ENCODE measurements at regions not wholly inside any gene's neighbourhood (a gene's known extent, or its start where the extent isn't known, plus 50 kb on each side); places are given as distances from the start of the nearest gene placed in this dataset.

DNA sequence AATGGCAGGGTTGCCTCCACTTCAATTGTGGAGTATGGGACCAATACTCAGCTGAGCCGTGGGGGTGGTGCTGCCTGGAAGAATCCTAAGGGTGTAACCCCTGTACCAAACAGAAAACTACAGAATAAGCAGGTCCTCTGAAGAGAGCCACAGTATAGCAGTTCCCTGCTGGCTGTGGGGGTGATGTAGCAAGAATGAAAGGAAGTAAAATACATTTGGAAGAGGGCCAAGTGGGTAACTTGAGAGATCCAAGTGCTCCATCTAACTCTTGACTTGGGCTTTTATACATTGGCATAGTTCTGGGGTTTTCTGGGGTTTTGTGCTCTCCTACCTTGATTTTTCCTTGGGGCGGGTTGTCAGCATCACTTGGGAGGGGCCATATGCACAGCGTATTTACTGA, 341.4 kb downstream of the OTOL1 start:
- H3K27ac Mint-ChIP-seq = no peak overlapping the region
- Histone ChIP-seq H3K79me2 (ENCODE audit: insufficient read depth, low read length) (no peaks in the 10 kb centered on the region), H2AFZ (ENCODE audit: insufficient read depth, low read depth, low read length, poor library complexity, severe bottlenecking) (no peak overlapping the region), H3K4me1 (ENCODE audit: control insufficient read depth in 1 of 2, insufficient read depth in 2 of 2, low read length in 2 of 2) (no peaks in the 10 kb centered on the region), H3K27ac (ENCODE audit: low read depth in 1 of 2, low read length in 2 of 2) (no peak overlapping the region), H4K20me1 (ENCODE audit: insufficient read depth, low read length) (no peaks in the 10 kb centered on the region), H3K27me3 (ENCODE audit: control insufficient read depth in 2 of 2, insufficient read depth in 2 of 2, low read length in 2 of 2) (no peaks in the 10 kb centered on the region), H3K36me3 (replicated peaks in 1 of 2; ENCODE audit: control insufficient read depth in 1 of 2, insufficient read depth in 2 of 2, low read length in 2 of 2) (no peaks in the 10 kb centered on the region), H3K4me2 (replicated peaks; ENCODE audit: extremely low read depth, low read length, poor library complexity, severe bottlenecking) (no peak overlapping the region), H3K9ac (ENCODE audit: insufficient read depth, low read length, poor library complexity, severe bottlenecking) (no peak overlapping the region), H3K4me3 (replicated peaks in 1 of 3; ENCODE audit: low read depth in 2 of 3, low read length in 3 of 3) (no peak overlapping the region), H3K9me3 (replicated peaks in 1 of 2; ENCODE audit: control insufficient read depth in 1 of 2, insufficient read depth in 1 of 2, low read length in 2 of 2) (no peaks in the 10 kb centered on the region)
- WGBS (ENCODE audit: insufficient coverage) = no CpG with 5 or more reads among the region's 3 CpGs
- DNase-seq = no peak
- no peak overlapping the region for H3K4me3 Mint-ChIP-seq
- H3K36me3 Mint-ChIP-seq = no peaks in the 10 kb centered on the region
- intact Hi-C loops (cut with micrococcal nuclease) = no loop called here
- peaks cover 0 to 3% (median 0%) of the 10 kb centered on the region in 7 donors for H3K9me3 Mint-ChIP-seq
- TF ChIP-seq, protein P1, sequence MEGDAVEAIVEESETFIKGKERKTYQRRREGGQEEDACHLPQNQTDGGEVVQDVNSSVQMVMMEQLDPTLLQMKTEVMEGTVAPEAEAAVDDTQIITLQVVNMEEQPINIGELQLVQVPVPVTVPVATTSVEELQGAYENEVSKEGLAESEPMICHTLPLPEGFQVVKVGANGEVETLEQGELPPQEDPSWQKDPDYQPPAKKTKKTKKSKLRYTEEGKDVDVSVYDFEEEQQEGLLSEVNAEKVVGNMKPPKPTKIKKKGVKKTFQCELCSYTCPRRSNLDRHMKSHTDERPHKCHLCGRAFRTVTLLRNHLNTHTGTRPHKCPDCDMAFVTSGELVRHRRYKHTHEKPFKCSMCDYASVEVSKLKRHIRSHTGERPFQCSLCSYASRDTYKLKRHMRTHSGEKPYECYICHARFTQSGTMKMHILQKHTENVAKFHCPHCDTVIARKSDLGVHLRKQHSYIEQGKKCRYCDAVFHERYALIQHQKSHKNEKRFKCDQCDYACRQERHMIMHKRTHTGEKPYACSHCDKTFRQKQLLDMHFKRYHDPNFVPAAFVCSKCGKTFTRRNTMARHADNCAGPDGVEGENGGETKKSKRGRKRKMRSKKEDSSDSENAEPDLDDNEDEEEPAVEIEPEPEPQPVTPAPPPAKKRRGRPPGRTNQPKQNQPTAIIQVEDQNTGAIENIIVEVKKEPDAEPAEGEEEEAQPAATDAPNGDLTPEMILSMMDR (IDR thresholded peaks at IDR 0.05) = no peak
- H3K27me3 Mint-ChIP-seq (ENCODE audit: low read depth in 3 of 3) = no peaks in the 10 kb centered on the region
- no peaks in the 10 kb centered on the region for H3K4me1 Mint-ChIP-seq

DNA sequence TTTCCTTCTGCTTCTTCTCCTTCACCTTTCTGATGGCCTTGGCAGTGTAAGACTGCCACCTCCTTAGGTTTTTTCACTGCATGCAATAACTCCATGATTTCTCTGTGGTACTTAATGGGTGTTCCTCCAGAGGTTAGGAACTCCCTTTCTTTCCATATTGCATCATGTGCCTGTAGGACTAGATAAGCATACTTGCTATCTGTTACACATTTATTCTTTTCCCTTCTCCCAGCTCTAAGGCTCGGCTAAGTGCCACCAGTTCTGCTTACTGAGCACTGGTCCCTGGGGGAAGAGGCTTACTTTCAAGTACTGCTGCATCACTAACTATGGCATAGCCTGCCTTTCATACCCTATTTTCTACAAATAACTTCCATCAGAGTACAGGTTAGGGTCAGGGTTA, 351.8 kb downstream of the OTOL1 start:
- Histone ChIP-seq H3K9ac (ENCODE audit: insufficient read depth, low read length, poor library complexity, severe bottlenecking) (no peak overlapping the region), H3K4me1 (ENCODE audit: control insufficient read depth in 1 of 2, insufficient read depth in 2 of 2, low read length in 2 of 2) (no peaks in the 10 kb centered on the region), H3K27ac (ENCODE audit: low read depth in 1 of 2, low read length in 2 of 2) (no peak overlapping the region), H2AFZ (ENCODE audit: insufficient read depth, low read depth, low read length, poor library complexity, severe bottlenecking) (no peak overlapping the region), H3K79me2 (ENCODE audit: insufficient read depth, low read length) (no peaks in the 10 kb centered on the region), H3K27me3 (ENCODE audit: control insufficient read depth in 2 of 2, insufficient read depth in 2 of 2, low read length in 2 of 2) (no peaks in the 10 kb centered on the region), H3K4me2 (replicated peaks; ENCODE audit: extremely low read depth, low read length, poor library complexity, severe bottlenecking) (no peak overlapping the region), H4K20me1 (ENCODE audit: insufficient read depth, low read length) (no peaks in the 10 kb centered on the region), H3K36me3 (replicated peaks in 1 of 2; ENCODE audit: control insufficient read depth in 1 of 2, insufficient read depth in 2 of 2, low read length in 2 of 2) (no peaks in the 10 kb centered on the region), H3K4me3 (replicated peaks in 1 of 3; ENCODE audit: low read depth in 2 of 3, low read length in 3 of 3) (no peak overlapping the region), H3K9me3 (replicated peaks in 1 of 2; ENCODE audit: control insufficient read depth in 1 of 2, insufficient read depth in 1 of 2, low read length in 2 of 2) (no peaks in the 10 kb centered on the region)
- TF ChIP-seq, protein P1 (IDR thresholded peaks at IDR 0.05) = no peak
- Mint-ChIP-seq H3K4me1 (no peaks in the 10 kb centered on the region), H3K4me3 (no peak overlapping the region), H3K27me3 (ENCODE audit: low read depth in 3 of 3) (peaks cover 0 to 2% (median 0%) of the 10 kb centered on the region in 3 donors), H3K9me3 (no peaks in the 10 kb centered on the region), H3K36me3 (no peaks in the 10 kb centered on the region), H3K27ac (no peak overlapping the region)
- WGBS (ENCODE audit: insufficient coverage) = no CpG with 5 or more reads among the region's 1 CpG
- no peak for DNase-seq
- intact Hi-C loops (cut with micrococcal nuclease) = no loop called here

Data from CD14-positive monocyte (primary cell).